Epithelial cell of proximal tubule (primary cell): ENCODE measurements at regions not wholly inside any gene's neighbourhood (a gene's known extent, or its start where the extent isn't known, plus 50 kb on each side); places are given as distances from the start of the nearest gene placed in this dataset.

Source experiments
- DNase-seq: peaks from one replicate; pipeline ENCODE4 v3.0.0-alpha.2; 2011; ENCODE audit warnings: low read depth
- H3K4me3 ChIP-seq: 2 replicates; pipeline ENCODE4 v1.5.1; 2011; ENCODE audit warnings: low read depth, mild to moderate bottlenecking, low read length
- CTCF ChIP-seq: conservative IDR thresholded peaks from 2 replicates; pipeline ENCODE4 v1.5.1; 2012; ENCODE audit warnings: low read depth, mild to moderate bottlenecking, low read length

- no peak for DNase-seq
- no peak overlapping the region for H3K4me3 ChIP-seq
- TF ChIP-seq CTCF = no peak
Measured at GRCh38 chr22:19625331-19626041, 88.8 kb upstream of the SEPTIN5 start.

- TF ChIP-seq CTCF = no peak
- DNase-seq = no peak
- H3K4me3 ChIP-seq = no peak overlapping the region
Measured at GRCh38 chr22:19626042-19626587, 88.2 kb upstream of the SEPTIN5 start.

- no peak overlapping the region for H3K4me3 ChIP-seq
- no peak for TF ChIP-seq CTCF
- DNase-seq = no peak
Measured at GRCh38 chr22:19626666-19627065, 87.6 kb upstream of the SEPTIN5 start.

- TF ChIP-seq CTCF = no peak
- no peak for DNase-seq
- H3K4me3 ChIP-seq = no peak overlapping the region
Measured at GRCh38 chr22:19628038-19628776, 86.1 kb upstream of the SEPTIN5 start.

GRCh38 chr22:19629331-19629719 is 85.0 kb upstream of the SEPTIN5 start:
- DNase-seq = no peak
- H3K4me3 ChIP-seq = no peak overlapping the region
- TF ChIP-seq CTCF = no peak

- H3K4me3 ChIP-seq = no peak overlapping the region
- peak; percentile 13 for DNase-seq
- TF ChIP-seq CTCF = peak; percentile 95
Measured at GRCh38 chr22:19629720-19630419, 84.4 kb upstream of the SEPTIN5 start.
